Mesodermal cell (in vitro differentiated cells): ENCODE measurements at regions not wholly inside any gene's neighbourhood (a gene's known extent, or its start where the extent isn't known, plus 50 kb on each side); places are given as distances from the start of the nearest gene placed in this dataset.

ENCODE experiments used
- H3K27ac ChIP-seq: 2 replicates; pipeline ENCODE4 v1.7.0; 2013; ENCODE audit warnings: mild to moderate bottlenecking, low read depth, low read length, moderate library complexity; ENCODE audit not compliant: severe bottlenecking
- H3K36me3 ChIP-seq: 2 replicates; pipeline ENCODE4 v1.7.1; 2013; ENCODE audit warnings: mild to moderate bottlenecking, low read length, moderate library complexity; ENCODE audit not compliant: control insufficient read depth, insufficient read depth
- H3K4me1 ChIP-seq: one replicate; pipeline ENCODE4 v1.7.1; 2013; ENCODE audit warnings: mild to moderate bottlenecking, low read length; ENCODE audit not compliant: insufficient read depth, control insufficient read depth, poor library complexity, severe bottlenecking
- H3K4me3 ChIP-seq: 2 replicates; pipeline ENCODE4 v1.7.0; 2013; ENCODE audit warnings: low read length, control low read depth, mild to moderate bottlenecking; ENCODE audit not compliant: insufficient read depth, poor library complexity, severe bottlenecking; ENCODE audit errors: extremely low read depth
- H3K9me3 ChIP-seq: 2 replicates; pipeline ENCODE4 v1.7.1; 2013; ENCODE audit warnings: mild to moderate bottlenecking, low read length, moderate library complexity; ENCODE audit not compliant: control insufficient read depth
- WGBS, 2 experiments: methylation state at CpG; one replicate each; pipeline ENCODE4 v1.1.5; 2013; ENCODE audit warnings: missing lambda C conversion rate in 2 of 2; ENCODE audit not compliant: insufficient coverage in 2 of 2; 5-methylcytosine and 5-hydroxymethylcytosine counted together

GRCh38 chr4:113849771-113850170 lies 88.2 kb upstream of the CAMK2D start:
- Histone ChIP-seq H3K4me1 (no peaks in the 10 kb centered on the region), H3K4me3 (no peak overlapping the region), H3K36me3 (no peaks in the 10 kb centered on the region), H3K9me3 (no peaks in the 10 kb centered on the region), H3K27ac (no peak overlapping the region)
- WGBS, 2 experiments = 89 to 100% methylated on average over 1 to 2 of the region's 4 CpGs

- Histone ChIP-seq H3K4me3 (no peak overlapping the region), H3K9me3 (no peaks in the 10 kb centered on the region), H3K27ac (no peak overlapping the region), H3K4me1 (no peaks in the 10 kb centered on the region), H3K36me3 (no peaks in the 10 kb centered on the region)
- WGBS, 2 experiments = 97 to 100% methylated on average over 1 to 3 of the region's 5 CpGs
Measured at GRCh38 chr4:113847710-113848109, 86.2 kb upstream of the CAMK2D start.

- Histone ChIP-seq H3K9me3 (no peaks in the 10 kb centered on the region), H3K36me3 (no peaks in the 10 kb centered on the region), H3K4me1 (no peaks in the 10 kb centered on the region), H3K4me3 (no peak overlapping the region), H3K27ac (no peak overlapping the region)
- 92 to 100% methylated on average over 1 to 4 of the region's 4 CpGs for WGBS, 2 experiments
Measured at GRCh38 chr4:113846433-113846832, 84.9 kb upstream of the CAMK2D start.

GRCh38 chr4:113845138-113845537 lies 83.6 kb upstream of the CAMK2D start:
- Histone ChIP-seq H3K4me1 (no peaks in the 10 kb centered on the region), H3K27ac (no peak overlapping the region)
- 89 to 93% methylated on average over 1 to 4 of the region's 5 CpGs for WGBS, 2 experiments

GRCh38 chr4:113844369-113844768 lies 82.8 kb upstream of the CAMK2D start:
- Histone ChIP-seq H3K36me3 (no peaks in the 10 kb centered on the region), H3K27ac (no peak overlapping the region), H3K4me3 (no peak overlapping the region), H3K9me3 (no peaks in the 10 kb centered on the region), H3K4me1 (no peaks in the 10 kb centered on the region)
- no CpG with 5 or more reads among the region's 2 CpGs for WGBS, 2 experiments

More at GRCh38 chr4:113845138-113845537, 83.6 kb upstream of the CAMK2D start:
- no peak overlapping the region for H3K4me3 ChIP-seq
- no peaks in the 10 kb centered on the region for H3K36me3 ChIP-seq
- H3K9me3 ChIP-seq = no peaks in the 10 kb centered on the region

GRCh38 chr4:113840861-113841260 lies 79.3 kb upstream of the CAMK2D start:
- no CpG with 5 or more reads among the region's 2 CpGs for WGBS, 2 experiments

GRCh38 chr4:113838460-113838859 lies 76.9 kb upstream of the CAMK2D start:
- H3K9me3 ChIP-seq = no peaks in the 10 kb centered on the region
- H3K36me3 ChIP-seq = no peaks in the 10 kb centered on the region
- no peak overlapping the region for H3K27ac ChIP-seq
- no peak overlapping the region for H3K4me3 ChIP-seq
- 95 to 100% methylated on average over 1 to 2 of the region's 2 CpGs for WGBS, 2 experiments
- peaks cover 22% of the 10 kb centered on the region for H3K4me1 ChIP-seq

More at GRCh38 chr4:113840861-113841260, 79.3 kb upstream of the CAMK2D start:
- Histone ChIP-seq H3K9me3 (no peaks in the 10 kb centered on the region), H3K36me3 (no peaks in the 10 kb centered on the region), H3K4me1 (peaks cover 14% of the 10 kb centered on the region), H3K4me3 (no peak overlapping the region), H3K27ac (no peak overlapping the region)

GRCh38 chr4:113837397-113837796 lies 75.9 kb upstream of the CAMK2D start:
- Histone ChIP-seq H3K4me1 (peaks cover 22% of the 10 kb centered on the region), H3K36me3 (no peaks in the 10 kb centered on the region), H3K9me3 (no peaks in the 10 kb centered on the region), H3K27ac (peak overlapping the region; percentile 23), H3K4me3 (no peak overlapping the region)
- 100% methylated on average over 1 of the region's 1 CpG for WGBS, 2 experiments

- Histone ChIP-seq H3K36me3 (no peaks in the 10 kb centered on the region), H3K4me1 (peaks cover 22% of the 10 kb centered on the region), H3K27ac (no peak overlapping the region), H3K4me3 (no peak overlapping the region), H3K9me3 (no peaks in the 10 kb centered on the region)
- WGBS, 2 experiments = 50 to 86% methylated on average over 1 of the region's 1 CpG
Measured at GRCh38 chr4:113835005-113835404, 73.5 kb upstream of the CAMK2D start.

GRCh38 chr4:113834298-113834697 lies 72.8 kb upstream of the CAMK2D start:
- no peaks in the 10 kb centered on the region for H3K9me3 ChIP-seq
- H3K4me3 ChIP-seq = no peak overlapping the region
- H3K36me3 ChIP-seq = no peaks in the 10 kb centered on the region
- peaks cover 22% of the 10 kb centered on the region for H3K4me1 ChIP-seq
- no peak overlapping the region for H3K27ac ChIP-seq
- no CpG with 5 or more reads among the region's 3 CpGs for WGBS, 2 experiments

GRCh38 chr4:113832803-113833202 lies 71.3 kb upstream of the CAMK2D start:
- Histone ChIP-seq H3K27ac (no peak overlapping the region), H3K4me3 (no peak overlapping the region), H3K36me3 (no peaks in the 10 kb centered on the region), H3K9me3 (no peaks in the 10 kb centered on the region), H3K4me1 (peaks cover 19% of the 10 kb centered on the region)
- 83 to 100% methylated on average over 1 to 2 of the region's 4 CpGs for WGBS, 2 experiments
